ENCODE measurements at regions not wholly inside any gene's neighbourhood (a gene's known extent, or its start where the extent isn't known, plus 50 kb on each side); places are given as distances from the start of the nearest gene placed in this dataset.
"Not testable (repeated sequence)": the region's sequence is repeated elsewhere in the genome, so short reads cannot be mapped to it uniquely, and the experiment has no call there.

DNA sequence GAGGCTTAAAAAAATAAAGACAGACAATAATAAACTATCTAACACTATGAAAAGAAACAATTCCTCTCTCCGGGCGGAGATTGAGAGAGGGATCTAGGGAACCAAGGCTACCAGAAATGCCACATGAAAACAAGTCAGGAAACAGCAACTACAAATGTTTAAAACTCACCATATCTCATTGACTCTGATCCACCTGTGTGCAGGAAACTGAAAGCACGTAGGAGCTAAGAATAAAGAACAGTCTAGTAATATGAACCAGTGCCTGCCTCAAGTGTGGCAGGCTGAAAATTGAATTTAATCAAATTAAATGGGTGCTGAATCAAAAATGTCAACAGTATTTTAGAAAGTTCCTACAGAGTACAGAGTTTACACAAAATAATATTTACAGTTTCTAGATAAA lies 1701.0 kb downstream of the SLITRK5 start:
- no peak overlapping the region for H3K27ac ChIP-seq
- DNase-seq (ENCODE audit: low read depth in 1 of 2, low spot score in 2 of 2): no peak
- no peaks in the 10 kb centered on the region for H3K9me3 ChIP-seq (replicated peaks)
- no peaks in the 10 kb centered on the region for H3K36me3 ChIP-seq
- H3K4me3 ChIP-seq: no peak overlapping the region
- no peaks in the 10 kb centered on the region for H3K27me3 ChIP-seq (replicated peaks)
- no peaks in the 10 kb centered on the region for H3K4me1 ChIP-seq (replicated peaks)

GRCh38 chr13:89375839-89376238 lies 1704.7 kb downstream of the SLITRK5 start:
- Histone ChIP-seq H3K27ac (no peak overlapping the region), H3K27me3 (replicated peaks) (no peaks in the 10 kb centered on the region), H3K9me3 (replicated peaks) (no peaks in the 10 kb centered on the region), H3K4me1 (replicated peaks) (no peaks in the 10 kb centered on the region), H3K4me3 (no peak overlapping the region), H3K36me3 (no peaks in the 10 kb centered on the region)
- no peak for DNase-seq (ENCODE audit: low read depth in 1 of 2, low spot score in 2 of 2)

- DNase-seq (ENCODE audit: low read depth in 1 of 2, low spot score in 2 of 2): no peak
- H3K4me1 ChIP-seq (replicated peaks): no peaks in the 10 kb centered on the region
- no peaks in the 10 kb centered on the region for H3K36me3 ChIP-seq
- no peaks in the 10 kb centered on the region for H3K27me3 ChIP-seq (replicated peaks)
- H3K4me3 ChIP-seq: no peak overlapping the region
- no peak overlapping the region for H3K27ac ChIP-seq
- no peaks in the 10 kb centered on the region for H3K9me3 ChIP-seq (replicated peaks)
Observed at GRCh38 chr13:89380101-89380500, 1708.9 kb downstream of the SLITRK5 start.

DNA sequence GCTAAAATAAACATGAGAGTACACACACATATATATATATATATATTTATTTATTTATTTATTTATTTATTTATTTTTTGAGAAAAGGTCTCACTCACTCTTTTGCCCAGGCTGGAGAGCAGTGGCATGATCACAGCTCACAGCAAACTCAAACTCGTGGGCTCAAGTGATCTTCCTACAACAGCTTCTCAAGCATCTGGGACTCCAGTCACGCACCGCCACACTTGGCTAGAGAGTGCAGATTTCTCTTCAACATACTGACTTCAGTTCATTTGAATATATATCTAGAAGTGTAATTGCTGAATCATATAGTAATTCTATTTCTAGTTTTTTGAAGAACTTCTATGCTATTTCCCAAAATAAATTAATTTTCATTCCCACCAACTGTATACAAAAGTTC lies 1711.8 kb downstream of the SLITRK5 start:
- H3K36me3 ChIP-seq: no peaks in the 10 kb centered on the region
- no peaks in the 10 kb centered on the region for H3K4me1 ChIP-seq (replicated peaks)
- H3K4me3 ChIP-seq: no peak overlapping the region
- DNase-seq (ENCODE audit: low read depth in 1 of 2, low spot score in 2 of 2): no peak
- H3K27ac ChIP-seq: no peak overlapping the region
- H3K27me3 ChIP-seq (replicated peaks): no peaks in the 10 kb centered on the region
- no peaks in the 10 kb centered on the region for H3K9me3 ChIP-seq (replicated peaks)

DNA sequence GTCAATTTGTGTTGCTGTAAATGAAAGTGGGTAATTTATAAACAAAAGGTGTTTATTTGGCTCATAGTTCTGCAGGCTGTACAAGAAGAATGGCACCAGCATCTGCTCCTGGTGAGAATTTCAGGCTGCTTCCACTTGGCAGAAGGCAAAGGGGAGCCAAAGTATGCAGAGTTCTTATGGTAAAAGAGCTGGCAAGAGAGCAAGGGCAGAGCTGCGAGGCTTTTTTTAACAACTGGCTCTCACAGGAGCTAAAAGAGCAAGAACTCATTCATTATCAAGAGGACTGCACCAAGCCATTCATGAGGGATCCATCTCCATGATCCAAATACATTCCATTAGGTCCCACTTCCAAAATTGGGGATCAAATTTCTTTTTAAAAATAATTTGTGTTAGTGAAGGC lies 1712.7 kb downstream of the SLITRK5 start:
- H3K27ac ChIP-seq: no peak overlapping the region
- H3K27me3 ChIP-seq (replicated peaks): no peaks in the 10 kb centered on the region
- H3K9me3 ChIP-seq (replicated peaks): no peaks in the 10 kb centered on the region
- H3K36me3 ChIP-seq: no peaks in the 10 kb centered on the region
- no peak overlapping the region for H3K4me3 ChIP-seq
- no peak for DNase-seq (ENCODE audit: low read depth in 1 of 2, low spot score in 2 of 2)
- no peaks in the 10 kb centered on the region for H3K4me1 ChIP-seq (replicated peaks)

DNA sequence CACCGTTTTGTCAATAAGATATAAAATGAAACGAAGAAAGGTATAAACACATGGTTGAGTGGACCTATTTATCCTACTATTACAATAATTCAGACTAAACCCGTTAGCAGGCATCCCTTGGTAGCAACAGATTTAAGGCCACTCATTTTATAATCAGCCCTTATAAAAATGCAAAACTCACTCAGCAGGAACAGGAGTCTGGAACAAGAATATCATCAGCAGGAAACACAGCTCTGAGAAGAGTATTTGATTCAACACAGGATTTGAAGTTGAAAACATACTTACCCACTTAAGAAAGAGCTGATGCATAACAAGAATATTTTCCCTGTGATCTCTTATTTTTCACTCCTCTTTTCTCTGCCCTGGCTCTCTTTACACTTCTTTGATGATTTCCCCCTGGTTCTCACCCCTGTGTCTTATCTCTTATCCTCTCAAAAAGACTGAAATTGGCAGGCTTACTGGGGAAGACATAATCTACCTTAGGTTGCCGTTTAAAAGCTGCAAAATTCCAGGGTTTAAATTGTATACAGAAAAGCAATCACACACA lies 1722.7 kb downstream of the SLITRK5 start:
- H3K4me1 ChIP-seq (replicated peaks): no peaks in the 10 kb centered on the region
- no peaks in the 10 kb centered on the region for H3K9me3 ChIP-seq (replicated peaks)
- no peaks in the 10 kb centered on the region for H3K27me3 ChIP-seq (replicated peaks)
- H3K36me3 ChIP-seq: no peaks in the 10 kb centered on the region
- no peak overlapping the region for H3K4me3 ChIP-seq
- H3K27ac ChIP-seq: no peak overlapping the region
- DNase-seq (ENCODE audit: low read depth in 1 of 2, low spot score in 2 of 2): no peak

DNA sequence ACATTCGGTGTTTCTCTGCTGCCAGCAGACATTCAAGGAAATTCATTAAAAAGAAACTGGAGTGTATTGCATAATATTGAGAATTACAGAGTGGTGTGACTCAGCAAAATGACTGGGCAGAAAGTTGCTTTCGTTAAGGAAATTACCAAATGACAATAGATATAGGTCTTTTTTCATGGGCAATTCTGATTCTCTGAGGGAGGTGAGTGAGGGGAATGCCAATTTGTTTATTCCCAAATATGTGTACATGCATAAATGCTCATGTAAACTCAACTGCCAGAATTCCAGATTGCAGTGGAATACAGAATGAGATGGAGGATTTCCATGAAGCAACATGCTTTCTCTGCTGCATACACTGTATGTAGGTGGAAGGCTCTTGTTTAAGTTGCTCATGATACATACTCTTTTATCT lies 1730.1 kb downstream of the SLITRK5 start:
- no peak overlapping the region for H3K27ac ChIP-seq
- DNase-seq (ENCODE audit: low read depth in 1 of 2, low spot score in 2 of 2): peak in 1 of 2 experiments; percentile 1
- no peak overlapping the region for H3K4me3 ChIP-seq
- no peaks in the 10 kb centered on the region for H3K9me3 ChIP-seq (replicated peaks)
- H3K27me3 ChIP-seq (replicated peaks): no peaks in the 10 kb centered on the region
- no peaks in the 10 kb centered on the region for H3K36me3 ChIP-seq
- H3K4me1 ChIP-seq (replicated peaks): no peaks in the 10 kb centered on the region

GRCh38 chr13:89402211-89402610 lies 1731.0 kb downstream of the SLITRK5 start:
- H3K4me1 ChIP-seq (replicated peaks): no peaks in the 10 kb centered on the region
- no peak overlapping the region for H3K27ac ChIP-seq
- H3K9me3 ChIP-seq (replicated peaks): no peaks in the 10 kb centered on the region
- no peak for DNase-seq (ENCODE audit: low read depth in 1 of 2, low spot score in 2 of 2)
- H3K36me3 ChIP-seq: no peaks in the 10 kb centered on the region
- H3K4me3 ChIP-seq: no peak overlapping the region
- H3K27me3 ChIP-seq (replicated peaks): no peaks in the 10 kb centered on the region

DNA sequence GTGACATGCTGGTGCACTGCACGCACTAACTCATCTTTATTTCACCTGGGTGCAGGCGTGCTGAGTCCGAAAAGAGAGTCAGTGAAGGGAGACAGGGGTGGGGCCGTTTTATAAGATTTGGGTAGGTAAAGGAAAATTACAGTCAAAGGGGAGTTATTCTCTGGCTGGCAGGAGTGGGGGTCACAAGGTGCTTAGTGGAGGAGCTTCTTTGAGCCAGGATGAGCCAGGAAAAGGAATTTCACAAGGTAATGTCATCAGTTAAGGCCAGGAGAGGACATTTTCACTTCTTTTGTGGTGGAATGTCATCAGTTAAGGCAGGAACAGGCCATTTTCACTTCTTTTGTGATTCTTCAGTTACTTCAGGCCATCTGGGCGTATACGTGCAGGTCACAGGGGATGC lies 1734.9 kb downstream of the SLITRK5 start:
- H3K36me3 ChIP-seq; H3K9me3 ChIP-seq (replicated peaks); H3K27me3 ChIP-seq (replicated peaks); H3K4me3 ChIP-seq; H3K4me1 ChIP-seq (replicated peaks); DNase-seq (ENCODE audit: low read depth in 1 of 2, low spot score in 2 of 2); H3K27ac ChIP-seq: not testable (repeated sequence)

DNA sequence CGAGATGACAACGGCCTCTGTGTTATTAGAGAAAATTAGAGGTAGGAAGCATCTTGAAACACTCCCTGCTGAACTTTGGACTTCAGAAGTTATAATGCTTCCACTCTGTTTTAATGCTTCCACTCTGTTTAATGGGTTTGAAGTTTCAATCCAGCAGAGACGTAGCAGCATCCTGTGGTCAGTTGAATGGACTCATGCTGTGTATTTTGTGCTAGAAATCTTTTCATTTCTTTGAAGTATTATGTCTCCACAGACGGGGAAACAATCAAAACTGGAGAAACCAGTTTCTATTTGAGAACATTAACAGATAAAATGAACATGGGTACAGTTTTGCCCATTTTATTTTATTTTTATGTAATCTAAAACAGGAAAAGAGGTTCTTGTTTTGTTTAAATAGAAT lies 1736.2 kb downstream of the SLITRK5 start:
- Histone ChIP-seq H3K4me1 (replicated peaks) (no peaks in the 10 kb centered on the region), H3K27me3 (replicated peaks) (no peaks in the 10 kb centered on the region), H3K9me3 (replicated peaks) (no peaks in the 10 kb centered on the region), H3K4me3 (no peak overlapping the region), H3K36me3 (no peaks in the 10 kb centered on the region), H3K27ac (no peak overlapping the region)
- no peak for DNase-seq (ENCODE audit: low read depth in 1 of 2, low spot score in 2 of 2)

- H3K27ac ChIP-seq: no peak overlapping the region
- no peaks in the 10 kb centered on the region for H3K4me1 ChIP-seq (replicated peaks)
- H3K36me3 ChIP-seq: no peaks in the 10 kb centered on the region
- peak in 1 of 2 experiments; percentile 1 for DNase-seq (ENCODE audit: low read depth in 1 of 2, low spot score in 2 of 2)
- H3K9me3 ChIP-seq (replicated peaks): no peaks in the 10 kb centered on the region
- no peak overlapping the region for H3K4me3 ChIP-seq
- no peaks in the 10 kb centered on the region for H3K27me3 ChIP-seq (replicated peaks)
Observed at GRCh38 chr13:89432997-89433396, 1761.8 kb downstream of the SLITRK5 start.

DNA sequence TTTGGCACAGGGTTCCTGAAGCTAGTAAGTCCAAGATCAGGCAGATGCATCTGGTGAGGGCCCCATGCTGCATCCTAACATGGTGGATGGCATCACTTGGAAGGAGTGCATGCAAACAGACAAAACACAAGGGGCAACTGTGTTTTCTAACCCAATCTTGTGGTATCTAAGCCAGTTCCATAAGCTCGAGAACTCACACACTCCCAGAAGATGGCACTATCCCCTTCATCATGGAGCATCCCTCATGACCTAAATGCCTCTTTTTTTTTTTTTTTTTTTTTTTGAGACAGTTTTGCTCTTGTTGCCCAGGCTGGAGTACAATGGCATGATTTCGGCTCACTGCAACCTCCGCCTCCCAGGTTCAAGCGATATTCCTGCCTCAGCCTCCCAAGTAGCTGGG lies 1763.5 kb downstream of the SLITRK5 start:
- H3K9me3 ChIP-seq (replicated peaks); H3K4me1 ChIP-seq (replicated peaks); DNase-seq (ENCODE audit: low read depth in 1 of 2, low spot score in 2 of 2); H3K27me3 ChIP-seq (replicated peaks); H3K36me3 ChIP-seq; H3K27ac ChIP-seq; H3K4me3 ChIP-seq: not testable (repeated sequence)

GRCh38 chr13:89454681-89455080 lies 1783.5 kb downstream of the SLITRK5 start:
- H3K4me1 ChIP-seq (replicated peaks): no peaks in the 10 kb centered on the region
- no peaks in the 10 kb centered on the region for H3K9me3 ChIP-seq (replicated peaks)
- H3K27ac ChIP-seq: no peak overlapping the region
- no peak overlapping the region for H3K4me3 ChIP-seq
- no peaks in the 10 kb centered on the region for H3K36me3 ChIP-seq
- H3K27me3 ChIP-seq (replicated peaks): no peaks in the 10 kb centered on the region
- DNase-seq (ENCODE audit: low read depth in 1 of 2, low spot score in 2 of 2): no peak

DNA sequence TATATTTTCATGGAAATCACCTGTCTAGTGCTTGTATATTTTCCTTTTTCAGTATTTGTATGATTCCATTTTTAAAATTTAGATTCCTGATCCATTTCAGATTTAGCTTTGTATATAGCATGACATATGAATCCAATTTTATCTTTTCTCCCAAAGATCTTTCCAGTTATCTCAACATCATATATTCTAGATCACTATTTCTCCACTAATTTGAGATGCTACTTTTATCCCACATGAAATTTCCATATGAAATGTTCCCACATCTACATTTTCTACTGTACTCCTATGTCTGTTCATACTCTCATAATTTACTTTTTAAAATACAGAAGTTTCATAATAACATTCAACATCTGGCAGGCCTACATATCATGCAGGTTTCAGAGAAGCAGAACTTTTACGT lies 1784.1 kb downstream of the SLITRK5 start:
- Histone ChIP-seq H3K27ac (no peak overlapping the region), H3K4me1 (replicated peaks) (no peaks in the 10 kb centered on the region), H3K4me3 (no peak overlapping the region), H3K9me3 (replicated peaks) (no peaks in the 10 kb centered on the region), H3K36me3 (no peaks in the 10 kb centered on the region), H3K27me3 (replicated peaks) (no peaks in the 10 kb centered on the region)
- DNase-seq (ENCODE audit: low read depth in 1 of 2, low spot score in 2 of 2): no peak

DNA sequence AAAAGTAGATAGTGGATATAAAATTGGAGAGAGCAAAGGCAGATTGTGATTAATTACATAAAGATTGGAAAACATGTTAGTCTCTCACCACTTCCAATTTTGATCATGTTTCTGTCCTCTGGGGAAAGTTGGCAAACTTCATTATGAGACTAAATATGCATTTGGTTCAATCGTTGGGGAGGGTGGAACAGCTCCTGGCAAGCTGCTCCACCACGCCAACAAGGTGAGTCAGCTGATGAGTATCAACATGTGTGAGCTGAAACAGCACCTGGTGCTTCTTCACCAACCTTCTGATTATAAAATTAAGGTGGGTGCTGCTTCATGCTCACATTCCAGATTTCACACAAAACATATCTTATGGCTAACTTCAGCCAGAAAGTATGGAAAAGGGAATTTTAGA lies 1784.6 kb downstream of the SLITRK5 start:
- no peak overlapping the region for H3K27ac ChIP-seq
- H3K4me1 ChIP-seq (replicated peaks): no peaks in the 10 kb centered on the region
- no peak for DNase-seq (ENCODE audit: low read depth in 1 of 2, low spot score in 2 of 2)
- no peaks in the 10 kb centered on the region for H3K9me3 ChIP-seq (replicated peaks)
- no peak overlapping the region for H3K4me3 ChIP-seq
- no peaks in the 10 kb centered on the region for H3K36me3 ChIP-seq
- no peaks in the 10 kb centered on the region for H3K27me3 ChIP-seq (replicated peaks)
